NOMO-1 treated with dmso at 0.1 percent for 144 hours (cell line): ENCODE measurements at regions not wholly inside any gene's neighbourhood (a gene's known extent, or its start where the extent isn't known, plus 50 kb on each side); places are given as distances from the start of the nearest gene placed in this dataset.
"Not testable (repeated sequence)": the region's sequence is repeated elsewhere in the genome, so short reads cannot be mapped to it uniquely, and the experiment has no call there.

Source experiments
- DNase-seq: peaks from one replicate; lab custom pipeline; 2025; ENCODE audit not compliant: unreplicated experiment; lab: John Stamatoyannopoulos, UW

DNA sequence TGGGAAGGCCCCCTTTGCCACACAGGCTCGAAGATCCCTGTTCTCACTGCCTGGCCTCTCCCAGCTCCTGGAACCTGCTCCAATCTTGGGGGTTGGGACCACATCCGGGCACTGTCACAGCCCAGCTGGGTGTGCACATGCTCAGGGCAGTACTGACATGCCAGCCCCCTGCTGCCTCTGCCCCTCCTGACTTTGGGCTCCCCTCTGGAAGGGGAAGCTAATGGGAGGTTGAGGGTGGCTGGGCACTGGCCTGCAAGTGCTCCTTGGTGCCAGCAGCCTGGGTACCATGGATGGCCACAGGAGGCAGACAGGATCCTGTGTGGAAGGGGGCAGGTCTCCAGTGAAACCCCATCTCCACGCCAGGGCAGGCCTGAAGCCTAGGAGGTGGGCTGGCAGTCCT lies 126.1 kb upstream of the NOL4 start:
- no peak for DNase-seq

DNA sequence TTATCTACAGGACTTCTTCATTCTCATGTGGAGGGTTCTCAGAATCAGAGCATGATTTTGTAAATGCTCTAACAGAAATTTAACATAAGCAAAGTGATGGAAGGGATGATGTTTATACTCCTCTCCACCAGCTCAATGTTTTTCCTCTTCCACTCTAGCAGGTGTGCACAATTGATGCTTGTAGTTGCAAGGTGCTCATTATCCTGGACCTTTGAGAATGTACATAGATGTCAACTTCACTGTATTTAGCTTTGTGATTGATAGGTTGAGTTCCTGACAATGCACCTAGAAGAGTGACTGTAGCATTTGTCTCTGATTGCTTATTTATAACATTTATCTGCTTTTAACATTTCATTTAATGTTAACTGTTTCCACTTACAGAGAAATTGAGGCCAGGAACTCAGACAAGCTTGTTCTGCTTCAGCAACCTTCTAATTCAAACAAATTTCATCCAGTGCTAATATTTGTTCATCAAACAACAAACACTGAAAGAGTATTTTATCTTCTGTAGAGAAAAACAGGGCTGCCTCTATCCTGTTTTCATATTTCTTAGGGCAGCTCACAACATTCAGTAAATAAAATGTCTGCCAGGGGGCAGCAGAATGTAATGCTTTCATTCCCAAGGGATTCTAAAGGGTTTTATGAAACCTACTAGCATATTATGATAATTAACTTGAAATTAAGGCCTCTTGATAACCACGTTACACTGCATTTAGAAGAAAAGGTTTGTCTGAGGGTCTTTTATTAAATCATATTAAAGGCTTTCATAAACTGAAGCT lies 127.9 kb upstream of the NOL4 start:
- DNase-seq: no peak

DNA sequence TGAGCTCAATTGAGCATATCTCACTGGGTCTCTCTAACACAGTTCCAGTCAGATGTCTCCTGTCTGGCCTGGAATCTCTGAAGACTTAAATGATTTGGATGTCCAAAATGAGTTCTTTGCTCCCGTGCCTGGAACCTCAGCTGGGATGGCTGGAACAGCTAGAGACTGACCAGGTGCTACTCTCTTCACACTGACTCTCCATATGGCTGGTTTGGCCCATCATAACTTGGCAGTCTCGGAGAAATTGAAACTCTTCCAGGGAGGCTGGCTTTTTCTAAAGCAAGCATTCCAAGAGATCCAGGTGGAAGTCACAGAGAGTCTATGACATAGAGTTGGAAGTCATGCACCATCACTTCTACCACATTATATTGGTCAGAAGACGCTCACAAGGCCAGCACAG lies 129.6 kb upstream of the NOL4 start:
- DNase-seq: no peak

DNA sequence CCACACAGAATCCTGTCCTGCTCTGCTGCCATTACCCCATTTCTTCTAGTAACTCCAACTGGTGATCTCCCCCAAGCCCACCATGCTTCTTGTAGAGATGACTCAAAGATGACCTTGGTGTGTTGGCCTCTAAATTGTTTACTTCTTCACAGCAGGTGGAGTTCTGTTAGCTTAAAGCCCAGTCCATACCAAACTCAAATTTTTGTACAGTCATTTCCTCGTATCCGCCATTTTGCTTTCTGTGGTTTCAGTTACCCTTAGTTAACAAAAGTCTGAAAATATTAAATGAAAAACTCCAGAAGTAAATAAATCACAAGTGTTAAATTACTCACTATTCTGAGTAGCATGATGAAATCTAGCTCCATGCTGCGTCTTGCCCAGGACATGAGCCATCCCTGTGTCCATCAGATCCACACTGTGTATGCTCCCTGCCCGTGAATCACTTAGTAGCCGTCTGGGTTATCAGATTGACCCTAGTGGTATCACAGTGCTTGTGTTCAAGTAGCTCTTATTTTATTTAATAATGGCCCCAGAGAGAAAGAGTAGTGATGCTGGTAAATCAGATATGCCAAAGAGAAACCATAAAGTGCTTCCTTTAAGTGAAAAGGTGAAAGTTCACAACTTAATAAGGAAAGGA lies 133.3 kb upstream of the NOL4 start:
- no peak for DNase-seq

DNA sequence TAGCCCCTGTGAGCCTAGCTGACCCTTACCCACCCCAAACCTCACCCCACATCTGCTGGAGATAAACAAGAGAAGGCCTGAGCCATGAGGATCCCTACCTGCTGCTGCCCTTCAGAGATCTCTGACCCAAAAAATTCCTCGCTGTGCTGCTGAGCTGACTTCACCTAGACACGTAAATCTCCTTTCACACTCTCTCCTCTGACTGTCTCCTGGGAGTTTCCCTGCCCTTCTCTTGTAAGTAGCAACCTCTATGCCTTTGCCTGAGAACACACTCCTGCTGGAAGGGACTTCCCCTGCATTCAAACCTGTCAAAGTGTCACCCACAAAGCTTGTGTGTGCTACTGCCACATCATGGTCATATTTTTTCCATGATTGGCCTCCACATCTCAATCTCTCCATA lies 134.2 kb upstream of the NOL4 start:
- no peak for DNase-seq

DNA sequence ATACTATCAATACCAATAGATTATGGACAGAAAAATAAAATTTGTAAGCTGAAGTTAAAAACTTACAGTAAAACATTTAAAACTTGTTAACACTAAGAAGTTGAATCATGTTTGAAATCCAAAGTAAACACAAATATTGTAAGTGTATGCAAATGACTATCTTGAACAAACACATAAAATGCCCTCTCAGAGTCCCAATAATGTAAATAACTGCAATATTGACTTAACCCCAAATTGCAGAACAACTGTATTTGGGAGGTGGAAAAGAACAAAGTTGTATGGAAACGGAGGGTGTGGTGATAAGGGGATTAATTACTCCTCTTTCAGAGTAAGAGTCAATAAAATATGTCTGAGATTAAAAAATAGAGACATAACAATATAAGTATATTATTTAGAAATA lies 140.0 kb upstream of the NOL4 start:
- no peak for DNase-seq

DNA sequence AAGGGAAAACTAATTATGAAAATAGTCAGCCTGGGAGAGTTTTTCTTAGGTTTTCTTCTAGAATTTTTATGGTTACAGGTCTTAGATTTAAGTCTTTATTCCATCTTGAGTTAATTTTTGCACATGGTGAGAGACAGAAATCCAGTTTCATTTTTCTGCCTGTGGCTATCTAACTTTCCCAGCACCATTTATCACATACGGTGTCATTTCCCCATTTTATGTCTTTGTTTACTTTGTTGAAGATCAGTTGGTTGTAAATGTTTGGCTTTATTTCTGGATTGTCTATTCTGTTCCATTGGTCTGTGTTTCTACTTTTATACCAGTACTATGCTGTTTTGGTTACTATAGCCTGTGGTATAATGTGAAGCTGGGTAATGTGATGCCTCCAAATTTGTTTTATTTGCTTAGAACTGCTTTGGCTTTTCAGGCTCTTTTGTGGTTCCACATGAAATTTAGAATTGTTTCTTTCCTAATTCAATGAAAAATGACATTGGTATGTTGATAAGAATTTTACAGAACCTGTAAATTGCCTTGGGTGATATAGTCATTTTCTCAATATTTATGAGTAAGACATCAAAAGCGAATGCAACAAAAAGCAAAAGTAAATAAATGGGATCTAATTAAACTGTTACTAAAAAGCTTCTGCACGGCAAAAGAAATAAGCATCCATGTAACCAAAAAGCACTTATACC lies 146.1 kb upstream of the NOL4 start:
- no peak for DNase-seq

DNA sequence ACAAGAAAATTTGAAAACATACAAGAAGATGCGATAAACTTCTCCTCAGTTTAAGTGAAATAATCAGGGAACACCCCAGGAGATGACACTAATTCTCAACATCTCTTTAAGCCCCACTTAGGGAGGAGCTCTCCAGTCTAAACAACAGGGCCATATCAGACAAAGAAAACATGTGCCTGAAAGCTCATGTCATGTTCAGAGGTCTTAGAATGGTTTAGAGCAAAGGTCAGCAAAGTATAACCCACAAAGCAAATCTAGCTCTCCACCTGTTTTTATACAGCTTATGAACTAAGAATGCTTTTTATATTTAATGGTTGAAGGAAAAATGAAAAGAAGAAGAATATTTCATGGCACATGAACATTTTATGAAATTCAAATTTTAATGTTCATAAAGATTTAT lies 155.6 kb upstream of the NOL4 start:
- no peak for DNase-seq

DNA sequence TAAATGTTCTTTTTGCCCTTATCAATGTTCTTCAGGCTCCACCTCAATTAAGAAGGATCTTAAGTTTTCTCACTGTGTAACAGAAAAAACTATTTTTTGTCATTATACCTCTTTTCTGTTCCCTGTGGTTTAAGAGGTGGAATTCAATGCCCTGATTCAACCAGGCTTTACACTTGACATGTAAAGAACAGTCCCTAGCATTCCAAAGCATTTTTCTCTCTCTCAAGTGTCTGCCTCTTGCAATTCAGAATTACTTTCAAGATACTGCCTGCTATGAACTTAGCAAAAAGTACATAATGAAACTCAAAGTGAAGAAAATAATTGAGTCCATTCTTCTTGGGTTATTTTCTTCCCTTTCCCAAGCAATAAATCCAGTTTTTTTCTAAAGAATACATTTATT lies 160.6 kb upstream of the NOL4 start:
- DNase-seq: no peak

DNA sequence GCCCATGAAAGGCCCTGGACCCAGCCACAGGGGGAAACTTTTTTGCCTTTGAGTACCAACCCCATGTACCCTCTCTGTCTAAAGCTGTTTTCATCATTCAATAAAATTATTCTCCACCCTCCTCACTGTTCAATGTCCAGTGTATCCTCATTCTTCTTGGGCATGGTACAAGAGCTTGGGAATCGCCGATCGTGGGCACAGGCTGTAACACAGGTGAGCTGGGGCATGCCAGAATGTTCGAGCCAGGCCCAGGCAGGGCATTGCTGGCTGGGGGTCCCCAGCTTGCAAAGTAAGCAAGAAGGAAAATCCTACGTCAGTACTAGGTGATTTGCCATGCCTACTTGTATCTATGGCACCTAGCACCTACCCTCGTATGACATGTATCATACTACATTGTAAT lies 162.1 kb upstream of the NOL4 start:
- no peak for DNase-seq

DNA sequence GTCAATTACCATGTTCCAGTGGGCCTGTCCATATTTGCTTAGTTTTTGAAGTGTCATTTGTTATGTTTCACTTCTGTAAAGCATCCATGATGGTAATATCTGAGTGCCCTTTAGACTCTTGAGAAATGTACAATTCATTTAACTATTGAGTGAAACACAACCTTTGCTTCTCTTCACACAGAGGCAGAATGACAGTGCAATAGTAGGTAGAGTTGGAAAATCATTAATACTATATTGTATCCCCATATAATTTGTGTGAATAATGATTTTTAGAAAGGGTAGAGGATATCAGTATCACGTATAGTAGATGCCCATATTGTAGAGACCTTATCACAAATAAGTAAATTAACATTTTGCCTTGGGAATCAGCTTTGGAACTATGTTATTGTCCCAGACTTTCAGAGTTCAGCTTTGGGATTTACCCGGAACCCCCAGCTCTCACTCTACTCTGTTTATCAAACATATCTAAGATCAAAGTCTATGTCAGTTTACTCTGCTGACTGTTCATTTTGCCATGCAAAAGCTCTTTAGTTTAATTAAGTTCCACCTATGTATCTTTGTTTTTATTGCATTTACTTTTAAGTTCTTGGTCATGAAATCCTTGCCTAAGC lies 172.7 kb upstream of the NOL4 start:
- no peak for DNase-seq

DNA sequence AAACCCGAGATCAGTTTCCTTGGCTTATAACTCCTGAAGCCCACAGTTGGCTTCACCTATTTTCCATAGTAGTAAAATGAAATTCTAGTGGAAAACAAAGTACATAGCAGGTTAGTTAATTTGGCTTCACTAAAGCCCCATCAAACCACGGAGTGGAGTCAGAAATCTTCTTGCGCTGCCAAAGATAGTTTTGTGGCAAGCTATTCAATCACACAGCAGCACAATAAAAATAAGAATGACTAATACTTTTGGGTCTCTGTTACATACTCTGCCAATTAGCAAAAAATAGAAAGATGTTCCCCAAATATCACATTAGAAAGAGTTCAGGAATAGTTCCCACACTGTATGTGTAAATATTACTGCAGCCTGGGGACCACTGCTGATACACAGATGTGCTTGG lies 175.2 kb upstream of the NOL4 start:
- no peak for DNase-seq

DNA sequence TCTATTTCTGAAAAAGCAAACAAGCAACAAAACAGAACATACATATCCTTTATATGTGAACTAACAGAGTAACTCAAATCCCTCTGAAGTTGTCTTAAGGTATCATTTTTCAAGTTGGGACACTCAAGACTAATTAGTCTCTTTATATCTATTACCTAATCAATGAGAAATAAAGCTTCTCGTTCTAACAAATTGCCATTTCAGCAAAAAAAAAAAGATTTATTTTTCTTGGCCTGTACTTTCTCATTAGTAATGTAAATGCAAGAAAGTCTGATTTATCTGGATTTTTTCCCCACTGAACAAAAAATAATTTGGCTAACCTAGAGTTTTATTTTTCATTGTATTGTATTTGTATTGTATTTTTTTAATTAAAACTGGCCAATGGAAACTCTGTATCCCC lies 176.1 kb upstream of the NOL4 start:
- DNase-seq: no peak

DNA sequence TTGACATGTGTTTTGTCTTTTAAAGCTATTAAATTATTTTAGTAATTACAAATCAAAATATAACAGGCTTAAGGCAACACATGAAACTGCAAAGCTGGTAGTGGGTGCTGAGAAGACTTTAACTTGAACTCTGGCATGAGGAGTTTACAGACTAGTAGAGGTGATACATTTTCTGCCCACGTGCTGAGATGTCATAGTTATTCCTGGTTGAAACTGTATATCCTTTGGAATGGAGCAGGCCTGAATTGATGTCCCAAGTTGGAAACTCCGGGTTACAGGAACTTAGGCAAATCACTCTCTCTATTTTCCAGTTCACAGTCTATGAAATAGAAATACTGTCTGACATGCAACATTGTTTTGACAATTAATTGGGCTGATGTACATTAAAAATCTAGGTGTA lies 177.1 kb upstream of the NOL4 start:
- no peak for DNase-seq

DNA sequence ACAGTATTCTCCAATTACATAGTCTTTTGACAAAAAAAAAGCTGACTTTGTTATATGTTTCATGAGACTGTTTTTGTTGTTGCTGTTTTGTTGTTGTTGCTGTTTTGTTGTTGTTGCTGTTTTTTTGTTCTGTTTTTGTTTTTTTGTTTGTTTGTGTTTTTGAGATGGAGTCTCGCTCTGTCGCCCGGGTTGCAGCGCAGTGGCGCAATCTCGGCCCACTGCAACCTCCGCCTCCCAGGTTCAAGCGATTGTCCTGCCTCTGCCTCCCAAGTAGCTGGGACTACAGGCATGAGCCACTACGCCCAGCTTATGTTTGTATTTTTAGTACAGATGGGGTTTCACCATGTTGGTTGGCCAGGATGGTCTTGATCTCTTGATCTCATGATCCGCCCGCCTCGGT lies 182.8 kb upstream of the NOL4 start:
- not testable (repeated sequence) for DNase-seq

DNA sequence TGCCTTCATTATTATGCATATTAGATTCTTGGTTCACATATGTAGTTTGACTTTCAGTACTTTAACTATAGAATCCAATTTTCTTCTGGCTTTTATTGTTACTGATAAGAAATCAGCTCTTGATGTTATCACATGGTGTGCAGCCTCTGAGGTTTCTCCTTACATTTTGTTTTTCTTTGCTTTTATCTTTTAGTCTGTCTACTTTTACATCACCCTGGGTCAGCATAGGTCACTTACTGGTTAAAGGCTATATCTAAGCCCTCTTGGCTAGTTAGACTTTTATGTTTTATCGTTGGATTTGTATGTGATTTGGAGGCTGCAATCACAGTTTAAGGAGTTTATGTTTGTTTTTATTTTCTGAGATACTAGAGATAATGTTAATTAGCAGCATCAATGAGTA lies 187.2 kb upstream of the NOL4 start:
- no peak for DNase-seq

DNA sequence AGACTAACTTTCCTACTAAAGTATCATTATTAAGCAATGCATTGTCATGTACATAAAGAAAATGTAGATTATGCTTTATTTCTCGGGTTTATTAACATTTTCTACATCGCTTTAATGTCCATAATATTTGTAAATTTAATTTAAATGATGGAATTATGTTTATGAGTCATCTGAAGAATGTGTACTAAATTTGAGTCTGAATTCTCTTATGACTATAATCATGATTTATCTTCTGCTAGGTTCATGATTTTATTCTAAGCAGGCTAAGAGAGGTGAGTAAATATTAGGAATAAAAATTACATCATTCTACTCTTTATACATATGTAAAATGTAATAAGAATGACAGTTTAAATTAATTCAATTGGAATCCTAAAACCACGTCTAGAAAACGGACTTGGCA lies 206.3 kb upstream of the NOL4 start:
- no peak for DNase-seq

DNA sequence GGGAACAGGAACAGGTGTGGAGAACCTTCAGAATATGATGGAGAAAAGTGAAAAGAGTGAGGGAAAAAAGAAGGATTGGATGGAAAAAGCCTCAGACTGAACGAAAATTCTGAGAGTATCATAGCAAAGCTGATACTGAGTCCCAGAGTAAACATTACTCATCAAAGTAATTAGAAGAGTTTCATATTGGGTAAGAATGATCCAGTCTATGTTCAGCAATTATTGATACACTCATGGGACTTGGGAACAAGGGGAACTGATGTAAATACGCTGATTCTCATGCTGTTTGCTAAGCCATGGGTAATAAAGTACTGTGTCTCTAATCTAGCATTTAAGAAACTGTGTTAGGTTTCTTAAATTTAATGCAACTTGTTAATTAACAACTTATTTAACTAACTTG lies 219.9 kb upstream of the NOL4 start:
- no peak for DNase-seq

DNA sequence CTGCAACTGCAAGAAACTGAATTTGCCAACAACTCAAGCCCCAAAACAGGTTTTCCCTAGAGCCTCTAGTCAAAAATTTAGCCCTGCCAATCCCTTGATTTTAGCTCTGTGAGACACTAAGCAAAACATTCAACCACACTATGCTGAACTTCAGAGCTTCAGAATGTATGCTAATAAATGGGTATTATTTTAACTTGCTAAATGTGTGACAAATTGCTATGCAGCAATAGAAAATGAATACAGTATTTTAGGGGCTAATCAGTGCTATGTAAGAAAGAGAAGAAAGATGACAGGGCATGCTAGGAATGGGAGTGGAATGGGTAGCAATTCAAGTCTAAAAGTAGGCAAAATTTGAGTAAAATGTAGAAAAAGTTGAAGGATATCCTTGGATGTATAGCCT lies 223.9 kb upstream of the NOL4 start:
- DNase-seq: no peak

DNA sequence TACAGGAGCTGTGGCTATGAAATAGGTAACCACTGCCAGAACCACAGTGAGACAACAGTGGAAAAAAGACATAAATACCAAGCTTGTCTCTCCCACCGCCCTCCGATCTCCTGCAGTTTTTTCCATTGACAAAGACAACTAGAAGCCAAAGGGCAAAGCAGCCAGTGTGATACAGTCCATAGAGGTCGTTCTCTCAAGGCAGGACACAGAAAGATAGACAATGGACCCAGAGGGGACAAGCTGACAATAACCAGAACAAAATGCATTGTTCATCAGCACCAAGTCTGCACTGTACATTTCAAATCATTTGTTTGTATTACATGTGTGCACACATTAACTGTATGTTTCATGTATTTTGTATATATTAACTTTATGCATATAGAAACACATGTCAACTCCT lies 233.0 kb upstream of the NOL4 start:
- no peak for DNase-seq

DNA sequence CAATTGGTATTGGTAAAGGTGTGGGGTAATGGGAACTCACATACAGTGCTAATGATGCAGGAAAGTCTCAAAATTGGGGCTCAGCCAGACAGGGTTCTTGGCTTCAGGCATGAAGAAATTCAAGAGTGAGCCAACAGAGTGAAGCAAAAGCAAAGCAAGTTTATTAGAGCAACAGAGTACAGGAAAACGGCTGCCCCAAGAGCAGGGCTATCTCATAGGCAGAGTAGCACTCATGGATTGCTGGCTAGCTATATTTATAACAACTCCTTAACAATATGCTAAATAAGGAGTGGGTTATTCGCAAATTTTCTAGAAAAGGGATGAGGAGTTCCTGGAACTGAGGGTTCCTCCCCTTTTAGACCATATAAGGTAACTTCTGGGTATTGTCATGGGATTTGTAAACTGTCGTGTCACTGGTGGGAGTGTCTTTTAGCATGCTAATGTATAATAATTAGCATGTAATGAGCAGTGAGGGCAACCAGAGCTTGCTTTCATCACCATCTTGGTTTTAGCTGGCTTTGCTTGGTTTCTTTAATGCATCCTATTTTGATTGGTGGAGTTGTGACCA lies 233.8 kb upstream of the NOL4 start:
- no peak for DNase-seq

DNA sequence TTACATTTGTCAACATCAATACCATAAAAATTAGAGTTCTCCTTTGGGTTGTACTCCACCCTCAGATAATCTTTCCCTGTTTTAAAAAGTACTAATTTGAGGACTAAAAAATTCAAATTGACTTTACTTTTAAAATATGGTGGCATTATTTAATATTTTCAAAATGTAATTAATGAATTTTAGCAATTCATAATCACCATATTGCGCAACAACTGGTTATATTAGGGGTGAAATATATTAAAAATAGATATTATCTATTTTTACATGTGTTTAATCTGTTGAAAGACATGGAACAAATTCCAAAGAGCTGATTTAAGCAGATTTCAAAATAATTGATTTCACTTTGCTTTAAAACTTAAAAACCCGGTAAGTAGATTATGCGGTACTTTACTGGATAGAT lies 236.6 kb upstream of the NOL4 start:
- DNase-seq: no peak
